HG03095 (cell line): ENCODE measurements at regions not wholly inside any gene's neighbourhood (a gene's known extent, or its start where the extent isn't known, plus 50 kb on each side); places are given as distances from the start of the nearest gene placed in this dataset.

ENCODE experiments used
- ATAC-seq: cut with Tn5 transposase; IDR thresholded peaks from one replicate; pipeline ENCODE4 v1.9.1; 2021; ENCODE audit warnings: moderate library complexity; ENCODE audit not compliant: unreplicated experiment

GRCh38 chr4:36492590-36492989 lies 211.2 kb downstream of the DTHD1 start:
- ATAC-seq, result no peak

- ATAC-seq, result no peak
Measured at GRCh38 chr4:36493251-36493650, 211.8 kb downstream of the DTHD1 start.

DNA sequence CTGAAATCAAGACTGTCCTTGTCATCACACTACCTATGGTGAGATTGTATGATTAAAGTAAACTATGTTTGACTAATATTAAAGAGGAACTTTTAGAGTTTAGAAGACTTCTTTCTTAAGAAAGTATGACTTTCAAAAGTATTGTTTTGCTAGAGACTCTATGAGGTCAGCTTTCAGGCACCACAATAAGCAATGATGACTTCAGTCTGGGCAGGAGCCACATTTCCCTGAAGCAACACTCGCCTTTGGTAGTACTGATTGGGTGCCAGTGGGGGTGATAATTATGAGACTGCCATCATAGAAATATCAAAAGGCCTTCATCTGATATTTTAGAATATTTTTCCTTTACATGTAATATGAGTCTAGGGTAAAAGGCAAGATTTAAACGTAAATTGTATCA lies 212.6 kb downstream of the DTHD1 start:
- ATAC-seq, result no peak

- ATAC-seq, result no peak
Measured at GRCh38 chr4:36494747-36495146, 213.3 kb downstream of the DTHD1 start.

DNA sequence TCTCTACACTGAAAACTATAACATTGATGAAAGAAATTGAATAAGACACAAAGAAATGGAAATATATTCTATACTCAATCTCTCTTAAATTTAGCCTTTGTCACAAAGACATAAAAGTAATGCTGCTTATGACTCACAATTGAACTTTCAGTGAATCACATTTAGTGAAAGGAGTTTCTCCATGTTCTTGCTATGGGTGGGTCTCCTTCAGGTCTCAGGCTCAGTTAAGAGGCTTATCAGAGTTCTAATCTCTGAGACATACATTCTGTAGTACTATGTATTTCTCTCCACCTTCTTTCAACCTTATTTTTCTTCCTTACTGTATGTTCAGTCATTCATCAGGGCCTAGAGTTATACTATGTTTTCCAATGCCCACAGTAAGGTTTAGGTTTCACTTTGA lies 220.9 kb downstream of the DTHD1 start:
- ATAC-seq, result no peak

- ATAC-seq, result no peak
Measured at GRCh38 chr4:36508394-36508793, 227.0 kb downstream of the DTHD1 start.

DNA sequence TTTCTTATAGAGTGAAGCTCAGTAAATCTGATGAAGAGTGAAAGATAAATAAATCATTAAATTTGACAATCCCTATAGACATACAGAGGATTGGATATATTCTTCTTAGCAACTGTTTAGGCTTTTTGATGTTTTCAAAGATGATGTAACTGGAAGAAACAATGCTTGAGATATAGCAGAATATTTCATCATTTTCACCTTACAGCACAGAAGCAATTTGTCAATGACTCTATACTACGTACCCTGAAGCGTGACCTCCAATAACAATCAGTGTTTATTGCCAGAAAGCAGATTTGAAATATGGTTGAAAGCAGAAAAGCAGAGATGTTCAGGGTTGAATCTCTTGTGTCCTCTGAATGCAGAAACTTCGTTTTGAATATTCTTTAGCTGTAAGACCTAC lies 228.4 kb downstream of the DTHD1 start:
- no peak for ATAC-seq

DNA sequence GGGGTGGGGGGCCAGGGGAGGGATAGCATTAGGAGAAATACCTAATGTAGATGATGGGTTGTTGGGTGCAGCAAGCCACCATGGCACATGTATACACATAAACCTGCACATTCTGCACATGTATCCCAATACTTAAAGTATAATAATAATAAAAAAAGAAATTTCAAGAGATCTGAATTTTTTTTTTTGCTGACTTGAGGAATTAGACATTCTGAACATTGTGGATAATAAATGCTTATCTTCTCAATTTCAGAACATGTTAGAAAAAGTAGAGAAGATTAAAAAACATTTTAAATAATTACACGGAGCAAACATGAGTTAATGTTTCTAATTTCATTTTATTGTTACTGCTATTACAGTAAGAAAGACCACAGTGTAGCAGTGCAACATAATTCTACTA lies 230.4 kb downstream of the DTHD1 start:
- ATAC-seq, result no peak

- no peak for ATAC-seq
Measured at GRCh38 chr4:36516522-36517095, 235.2 kb downstream of the DTHD1 start.

DNA sequence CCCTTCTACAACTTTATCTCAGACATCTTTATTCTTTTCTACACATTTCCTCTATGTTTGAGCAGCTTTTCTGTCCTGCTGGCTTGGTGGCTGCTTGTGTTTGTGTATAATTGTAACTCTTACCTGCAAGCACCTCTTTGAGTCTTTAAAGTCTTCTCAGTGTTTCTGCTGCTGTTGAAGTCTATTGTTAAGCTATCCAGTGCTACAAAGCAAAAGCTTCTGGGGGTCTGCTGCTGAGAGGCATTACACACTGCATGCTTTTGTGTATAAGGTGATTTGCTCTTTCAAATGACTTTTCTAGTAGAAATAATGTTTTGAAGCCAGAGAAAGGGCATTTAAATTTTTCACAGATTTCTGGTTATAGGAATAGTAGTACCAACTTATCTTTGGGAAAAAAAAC lies 241.8 kb downstream of the DTHD1 start:
- ATAC-seq, result no peak

DNA sequence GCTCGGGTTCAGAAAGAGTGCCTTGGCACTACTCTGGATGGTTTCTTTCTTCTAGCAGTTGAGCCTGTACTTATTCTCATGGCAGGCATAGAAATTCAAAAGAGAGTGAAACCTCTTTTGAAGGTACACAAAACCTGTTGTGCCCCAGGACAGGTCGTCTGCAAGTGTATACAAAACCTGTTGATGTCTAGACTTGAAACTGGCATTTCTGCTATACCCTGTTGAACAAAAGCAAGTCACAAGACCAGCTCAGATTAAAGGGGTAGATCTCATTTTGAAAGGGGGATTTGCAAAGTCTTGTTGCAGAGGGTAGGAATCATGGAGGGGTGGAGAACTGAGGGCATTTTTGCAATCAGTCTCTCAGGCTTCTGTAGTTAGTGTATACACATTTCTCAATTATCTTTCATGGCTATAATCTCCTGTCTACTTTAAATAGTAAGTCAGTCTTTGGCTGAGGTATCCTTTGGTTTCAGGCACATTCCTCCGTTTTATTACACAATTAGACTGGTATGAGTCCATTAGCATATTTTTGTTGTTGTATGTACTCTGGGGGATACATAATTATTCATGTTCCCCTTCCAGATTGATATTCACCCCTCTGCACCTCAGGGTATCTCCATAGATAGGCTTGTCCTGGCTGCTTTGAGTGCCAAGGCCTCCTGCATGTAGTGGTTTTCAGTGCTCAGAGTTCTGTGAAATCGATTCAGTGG lies 251.4 kb downstream of the DTHD1 start:
- ATAC-seq, result no peak

GRCh38 chr4:36533944-36534343 lies 252.5 kb downstream of the DTHD1 start:
- ATAC-seq, result no peak

- no peak for ATAC-seq
Measured at GRCh38 chr4:36547383-36547782, 266.0 kb downstream of the DTHD1 start.

DNA sequence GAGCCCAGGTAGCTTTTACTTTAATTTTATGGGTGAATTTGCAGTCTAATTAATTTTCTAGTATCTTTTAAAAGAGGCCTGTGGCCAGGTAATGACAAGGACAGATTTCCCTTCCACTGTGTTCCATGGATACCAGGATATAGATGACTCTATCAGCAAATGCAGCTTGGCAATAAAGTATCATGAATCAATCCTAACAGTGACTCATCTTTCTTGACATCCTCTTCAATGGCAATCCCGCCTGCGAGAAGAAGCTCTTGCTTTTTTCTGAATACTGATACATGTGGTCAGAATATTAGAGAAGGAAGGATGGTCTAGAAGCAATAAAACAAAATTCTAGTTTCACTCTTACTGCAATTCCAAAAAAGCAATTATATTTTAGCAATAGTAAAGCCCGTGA lies 267.8 kb downstream of the DTHD1 start:
- ATAC-seq, result no peak

DNA sequence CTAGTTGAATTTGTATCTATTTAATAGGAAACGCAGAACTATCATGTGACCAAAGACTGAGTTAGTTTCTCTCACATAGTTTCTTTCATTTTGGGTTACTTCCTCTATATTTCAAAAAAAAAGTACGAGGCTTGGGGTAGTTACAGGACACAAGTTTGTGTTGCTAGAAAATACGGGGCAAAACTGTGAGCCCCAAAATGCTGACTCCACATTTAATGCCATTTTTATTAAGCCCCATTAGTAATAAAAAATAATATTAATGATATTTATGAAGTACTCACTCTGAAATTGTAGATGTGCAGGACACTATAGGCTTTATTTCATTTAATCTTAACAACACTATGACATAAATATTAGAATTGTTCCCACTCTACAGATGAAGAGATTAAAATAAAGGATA lies 268.6 kb downstream of the DTHD1 start:
- ATAC-seq, result no peak

DNA sequence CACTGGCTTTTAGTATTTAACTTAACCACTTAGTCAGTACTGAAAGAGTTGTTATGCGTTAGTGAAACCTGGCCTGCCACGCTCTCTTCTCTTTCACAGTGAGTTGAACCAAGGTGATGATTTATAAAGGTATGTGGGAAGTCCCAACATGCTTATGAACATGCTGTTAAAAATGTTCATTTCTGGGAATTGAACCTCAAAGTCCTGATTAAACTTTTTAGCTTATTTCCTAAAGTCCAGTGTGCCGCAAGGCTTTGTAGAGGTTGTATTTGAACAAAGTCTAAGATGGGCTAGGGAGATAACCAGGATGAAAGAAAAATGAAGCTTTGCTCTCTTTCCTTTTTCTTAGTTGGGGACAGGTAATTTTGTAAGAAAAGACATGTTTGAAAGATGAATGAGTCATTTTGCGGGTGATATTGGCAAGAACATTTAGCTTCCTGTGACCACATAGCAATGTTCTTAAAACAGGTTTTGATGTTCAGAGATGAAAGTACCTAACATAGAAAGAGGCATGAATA lies 270.3 kb downstream of the DTHD1 start:
- peak; percentile 91 for ATAC-seq

GRCh38 chr4:36553029-36553428 lies 271.6 kb downstream of the DTHD1 start:
- ATAC-seq, result no peak

DNA sequence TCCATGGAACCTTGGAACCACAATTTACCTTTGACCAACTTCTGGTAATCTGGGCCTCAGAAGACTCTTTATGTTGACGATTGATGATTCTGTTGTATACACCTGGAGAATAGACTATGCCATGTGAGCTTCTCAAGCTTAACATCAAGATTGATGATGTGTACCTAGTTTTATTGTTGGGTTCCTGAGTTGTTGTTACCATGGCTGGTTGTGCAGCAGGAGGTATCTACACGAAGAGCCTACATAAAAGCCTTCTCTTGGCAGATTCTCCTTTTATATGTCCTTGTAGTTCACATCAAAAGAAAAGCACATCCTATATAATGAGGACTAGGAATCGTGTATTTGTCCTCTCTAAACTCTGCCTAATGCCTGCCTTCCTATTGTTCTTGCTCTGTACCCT lies 272.0 kb downstream of the DTHD1 start:
- no peak for ATAC-seq

GRCh38 chr4:36556984-36557383 lies 275.6 kb downstream of the DTHD1 start:
- no peak for ATAC-seq

DNA sequence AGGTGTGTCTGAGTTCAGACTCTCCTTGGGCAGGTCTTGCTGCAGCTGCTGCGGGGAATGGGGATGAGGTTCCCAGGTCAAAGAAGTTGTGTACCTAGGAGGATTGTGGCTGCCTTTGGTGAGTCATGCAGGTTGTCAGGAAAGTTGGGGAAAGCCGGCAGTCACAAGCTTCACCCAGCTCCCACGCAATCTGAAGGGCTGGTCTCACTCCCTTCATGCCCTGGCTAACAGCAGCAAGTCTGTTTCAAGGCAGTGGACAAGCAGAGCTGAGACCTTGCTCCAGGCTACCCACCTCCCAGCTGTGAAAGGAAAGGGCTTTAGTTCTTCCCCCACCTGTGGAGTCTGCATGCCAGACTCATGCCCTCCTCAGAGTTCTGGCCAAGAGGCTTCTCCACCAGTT lies 287.2 kb downstream of the DTHD1 start:
- ATAC-seq, result no peak

DNA sequence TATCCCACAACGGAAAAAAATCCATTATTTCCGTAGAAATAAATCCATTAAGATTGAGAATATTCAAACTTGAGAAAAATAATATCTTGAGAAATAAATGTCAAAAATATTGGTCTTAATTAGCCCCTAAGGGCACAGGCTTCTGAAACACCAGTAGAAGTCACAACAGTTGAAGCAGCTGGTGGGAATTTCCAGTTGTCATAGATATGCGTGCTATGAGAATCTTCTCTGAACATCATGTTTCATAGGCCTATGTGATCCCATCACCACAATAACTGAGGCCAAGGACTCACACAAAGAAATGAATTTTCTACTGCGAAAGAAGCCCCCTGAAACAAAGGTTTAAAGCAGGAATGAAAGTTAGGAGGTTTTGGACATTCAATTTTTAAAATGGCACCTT lies 292.0 kb downstream of the DTHD1 start:
- no peak for ATAC-seq

DNA sequence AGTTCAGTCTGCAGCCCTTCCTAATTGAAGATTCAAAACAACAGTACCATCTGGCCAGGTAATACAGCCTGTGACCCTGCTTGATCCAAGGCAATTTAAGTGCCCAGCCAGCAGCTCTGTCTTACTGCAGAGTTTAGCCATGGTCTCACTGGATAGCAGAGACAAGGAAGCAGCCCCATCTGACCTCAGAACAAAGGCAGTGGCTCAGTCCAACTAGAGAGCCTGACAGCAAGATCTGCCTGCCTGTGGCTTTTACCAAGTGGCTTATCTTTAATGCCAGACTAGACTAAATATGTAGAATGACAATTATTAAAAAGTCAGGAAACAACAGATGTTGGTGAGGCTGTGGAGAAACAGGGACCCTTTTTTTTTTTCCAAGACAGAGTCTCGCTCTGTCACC lies 293.4 kb downstream of the DTHD1 start:
- no peak for ATAC-seq

GRCh38 chr4:36582198-36582597 lies 300.8 kb downstream of the DTHD1 start:
- ATAC-seq, result no peak
